ENCODE measurements at regions not wholly inside any gene's neighbourhood (a gene's known extent, or its start where the extent isn't known, plus 50 kb on each side); places are given as distances from the start of the nearest gene placed in this dataset.

DNA sequence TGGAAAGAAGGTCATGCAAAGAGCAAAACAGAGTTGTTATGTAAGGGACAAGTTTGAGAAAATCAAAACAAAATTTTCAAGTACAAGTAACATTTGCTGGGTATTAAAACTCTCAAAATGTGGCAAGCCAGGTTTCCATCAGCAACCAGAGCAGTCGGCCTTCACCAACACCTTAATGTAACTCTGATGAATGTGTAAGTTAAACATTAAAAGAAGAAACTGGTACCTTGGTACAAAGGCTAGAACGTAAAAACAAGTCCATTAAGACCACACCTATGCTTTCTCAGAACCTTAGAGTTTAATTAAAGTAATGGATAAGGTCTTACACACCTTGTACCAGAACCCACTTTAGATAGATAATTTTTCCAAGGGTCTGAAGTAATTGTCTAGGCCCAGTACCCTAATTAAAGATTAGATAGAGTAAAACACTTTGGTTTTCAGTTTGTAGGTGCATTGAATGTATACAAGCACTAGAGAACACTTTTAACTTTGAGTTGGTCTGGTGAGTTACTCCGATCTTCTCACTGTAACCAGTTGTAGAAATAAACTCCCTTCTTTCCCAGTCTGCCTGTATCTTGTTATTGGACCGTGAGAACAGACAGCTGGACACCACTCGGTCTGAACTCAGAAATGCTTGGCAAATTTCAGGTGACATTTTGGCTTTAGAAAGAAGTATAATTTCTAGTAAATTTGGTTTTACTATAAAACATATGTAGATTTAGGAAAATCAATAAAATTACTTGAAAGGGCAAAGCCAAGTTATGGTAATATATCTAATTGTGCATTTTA, 319.4 kb downstream of the HTR1B start:
- no peaks in the 10 kb centered on the region for H3K27me3 ChIP-seq (ENCODE audit: insufficient read depth, low read length, poor library complexity)
- H3K9me3 ChIP-seq (ENCODE audit: insufficient read depth, low read length, severe bottlenecking) = no peaks in the 10 kb centered on the region
- no peaks in the 10 kb centered on the region for H3K79me2 ChIP-seq (ENCODE audit: insufficient read depth, low read length)
- H3K4me3 ChIP-seq (ENCODE audit: low read depth in 1 of 2, low read length in 2 of 2) = no peak overlapping the region
- TF ChIP-seq, protein P1, sequence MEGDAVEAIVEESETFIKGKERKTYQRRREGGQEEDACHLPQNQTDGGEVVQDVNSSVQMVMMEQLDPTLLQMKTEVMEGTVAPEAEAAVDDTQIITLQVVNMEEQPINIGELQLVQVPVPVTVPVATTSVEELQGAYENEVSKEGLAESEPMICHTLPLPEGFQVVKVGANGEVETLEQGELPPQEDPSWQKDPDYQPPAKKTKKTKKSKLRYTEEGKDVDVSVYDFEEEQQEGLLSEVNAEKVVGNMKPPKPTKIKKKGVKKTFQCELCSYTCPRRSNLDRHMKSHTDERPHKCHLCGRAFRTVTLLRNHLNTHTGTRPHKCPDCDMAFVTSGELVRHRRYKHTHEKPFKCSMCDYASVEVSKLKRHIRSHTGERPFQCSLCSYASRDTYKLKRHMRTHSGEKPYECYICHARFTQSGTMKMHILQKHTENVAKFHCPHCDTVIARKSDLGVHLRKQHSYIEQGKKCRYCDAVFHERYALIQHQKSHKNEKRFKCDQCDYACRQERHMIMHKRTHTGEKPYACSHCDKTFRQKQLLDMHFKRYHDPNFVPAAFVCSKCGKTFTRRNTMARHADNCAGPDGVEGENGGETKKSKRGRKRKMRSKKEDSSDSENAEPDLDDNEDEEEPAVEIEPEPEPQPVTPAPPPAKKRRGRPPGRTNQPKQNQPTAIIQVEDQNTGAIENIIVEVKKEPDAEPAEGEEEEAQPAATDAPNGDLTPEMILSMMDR (IDR thresholded peaks at IDR 0.05; ENCODE audit: borderline replicate concordance, extremely low read depth, low read length, poor library complexity, severe bottlenecking) = no peak
- no peak for TF ChIP-seq EZH2 (IDR thresholded peaks at IDR 0.05; ENCODE audit: borderline replicate concordance, low read depth, low read length, severe bottlenecking)
- no peak overlapping the region for H3K4me2 ChIP-seq (ENCODE audit: insufficient read depth, low read length)
- H3K9ac ChIP-seq (ENCODE audit: low read depth, low read length) = no peak overlapping the region
- DNase-seq (no peak), ATAC-seq (ENCODE audit: insufficient read depth, low read depth) (no peak)
- H3K4me1 ChIP-seq (ENCODE audit: insufficient read depth, low read length) = no peaks in the 10 kb centered on the region
- no peak overlapping the region for H3K27ac ChIP-seq (ENCODE audit: low read length)
- no peak overlapping the region for H2AFZ ChIP-seq (ENCODE audit: low read depth, low read length)
- no peaks in the 10 kb centered on the region for H4K20me1 ChIP-seq (ENCODE audit: insufficient read depth, low read length)
- H3K36me3 ChIP-seq (ENCODE audit: insufficient read depth, low read length) = no peaks in the 10 kb centered on the region

DNA sequence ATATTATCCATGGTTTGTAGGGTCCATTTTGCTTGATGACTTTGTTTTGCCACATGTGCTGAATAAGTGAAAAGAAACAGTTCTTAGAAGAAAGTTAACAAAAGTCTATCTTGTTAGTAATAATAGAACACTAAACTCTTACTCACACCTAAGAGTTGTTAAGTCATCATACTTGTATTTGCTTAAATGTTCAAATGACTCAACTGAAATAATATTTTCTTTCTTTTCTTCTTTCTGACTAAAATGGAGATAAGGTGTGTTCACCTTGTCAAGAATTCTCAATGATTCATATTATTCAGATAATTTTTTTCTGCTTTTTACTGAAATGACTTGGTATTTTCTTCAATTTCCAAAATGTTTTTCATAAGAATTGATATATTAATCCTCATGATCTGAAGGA, 327.2 kb downstream of the HTR1B start:
- H3K9me3 ChIP-seq (ENCODE audit: insufficient read depth, low read length, severe bottlenecking) = no peaks in the 10 kb centered on the region
- H3K27me3 ChIP-seq (ENCODE audit: insufficient read depth, low read length, poor library complexity) = no peaks in the 10 kb centered on the region
- H4K20me1 ChIP-seq (ENCODE audit: insufficient read depth, low read length) = no peaks in the 10 kb centered on the region
- DNase-seq (no peak), ATAC-seq (ENCODE audit: insufficient read depth, low read depth) (no peak)
- no peak overlapping the region for H3K27ac ChIP-seq (ENCODE audit: low read length)
- H3K79me2 ChIP-seq (ENCODE audit: insufficient read depth, low read length) = no peaks in the 10 kb centered on the region
- TF ChIP-seq, protein P1 (IDR thresholded peaks at IDR 0.05; ENCODE audit: borderline replicate concordance, extremely low read depth, low read length, poor library complexity, severe bottlenecking) = no peak
- TF ChIP-seq EZH2 (IDR thresholded peaks at IDR 0.05; ENCODE audit: borderline replicate concordance, low read depth, low read length, severe bottlenecking) = no peak
- no peak overlapping the region for H3K9ac ChIP-seq (ENCODE audit: low read depth, low read length)
- H3K36me3 ChIP-seq (ENCODE audit: insufficient read depth, low read length) = no peaks in the 10 kb centered on the region
- H3K4me1 ChIP-seq (ENCODE audit: insufficient read depth, low read length) = no peaks in the 10 kb centered on the region
- H2AFZ ChIP-seq (ENCODE audit: low read depth, low read length) = no peak overlapping the region
- no peak overlapping the region for H3K4me2 ChIP-seq (ENCODE audit: insufficient read depth, low read length)
- H3K4me3 ChIP-seq (ENCODE audit: low read depth in 1 of 2, low read length in 2 of 2) = no peak overlapping the region

DNA sequence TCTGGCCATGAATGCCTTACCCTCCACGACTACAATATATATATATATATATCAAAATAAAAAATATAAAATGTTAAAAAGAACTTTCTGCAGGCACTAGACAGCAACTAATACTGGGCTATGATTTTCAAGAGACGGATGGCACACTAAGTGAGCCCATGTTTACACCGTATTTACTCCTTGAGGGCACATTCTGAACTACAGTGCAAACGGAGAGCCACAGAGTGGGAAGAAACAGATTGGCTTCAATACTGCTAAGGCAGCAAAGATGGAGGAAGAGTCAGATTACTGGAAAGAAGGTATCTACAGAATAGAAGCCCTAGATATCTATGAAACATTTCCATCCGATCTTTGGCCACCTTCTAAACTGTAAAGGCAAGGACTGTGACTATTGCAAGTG, 330.3 kb downstream of the HTR1B start:
- Histone ChIP-seq H3K4me3 (ENCODE audit: low read depth in 1 of 2, low read length in 2 of 2) (no peak overlapping the region), H3K4me2 (ENCODE audit: insufficient read depth, low read length) (no peak overlapping the region), H4K20me1 (ENCODE audit: insufficient read depth, low read length) (no peaks in the 10 kb centered on the region), H2AFZ (ENCODE audit: low read depth, low read length) (no peak overlapping the region), H3K4me1 (ENCODE audit: insufficient read depth, low read length) (no peaks in the 10 kb centered on the region), H3K27me3 (ENCODE audit: insufficient read depth, low read length, poor library complexity) (no peaks in the 10 kb centered on the region), H3K79me2 (ENCODE audit: insufficient read depth, low read length) (no peaks in the 10 kb centered on the region), H3K9ac (ENCODE audit: low read depth, low read length) (no peak overlapping the region), H3K27ac (ENCODE audit: low read length) (no peak overlapping the region), H3K36me3 (ENCODE audit: insufficient read depth, low read length) (no peaks in the 10 kb centered on the region), H3K9me3 (ENCODE audit: insufficient read depth, low read length, severe bottlenecking) (no peaks in the 10 kb centered on the region)
- no peak for ATAC-seq (ENCODE audit: insufficient read depth, low read depth)
- no peak for DNase-seq
- no peak for TF ChIP-seq EZH2 (IDR thresholded peaks at IDR 0.05; ENCODE audit: borderline replicate concordance, low read depth, low read length, severe bottlenecking)
- TF ChIP-seq, protein P1 (IDR thresholded peaks at IDR 0.05; ENCODE audit: borderline replicate concordance, extremely low read depth, low read length, poor library complexity, severe bottlenecking) = no peak

Measured in DND-41 (cell line).